ENCODE measurements at regions not wholly inside any gene's neighbourhood (a gene's known extent, or its start where the extent isn't known, plus 50 kb on each side); places are given as distances from the start of the nearest gene placed in this dataset.

DNA sequence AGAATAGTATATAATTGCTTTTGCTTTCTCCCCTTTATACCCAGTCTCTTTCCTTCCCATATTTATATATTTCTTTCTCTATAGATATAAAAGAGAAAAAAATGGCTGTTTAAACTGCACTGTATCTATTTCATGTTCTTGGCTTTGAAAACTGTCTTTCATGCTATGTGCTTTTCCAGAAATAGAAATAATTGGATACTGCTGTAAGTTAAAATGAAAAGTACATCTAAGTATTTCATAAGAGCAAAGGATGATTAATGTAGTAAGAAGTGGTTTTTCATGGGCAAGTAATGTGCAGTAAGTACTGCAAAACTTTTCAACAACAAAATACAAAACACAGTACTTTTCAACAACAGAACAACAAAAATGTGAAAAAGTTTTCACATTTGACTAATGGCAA, 237.9 kb downstream of the SNCA start:
- DNase-seq (ENCODE audit: low read depth): no peak

DNA sequence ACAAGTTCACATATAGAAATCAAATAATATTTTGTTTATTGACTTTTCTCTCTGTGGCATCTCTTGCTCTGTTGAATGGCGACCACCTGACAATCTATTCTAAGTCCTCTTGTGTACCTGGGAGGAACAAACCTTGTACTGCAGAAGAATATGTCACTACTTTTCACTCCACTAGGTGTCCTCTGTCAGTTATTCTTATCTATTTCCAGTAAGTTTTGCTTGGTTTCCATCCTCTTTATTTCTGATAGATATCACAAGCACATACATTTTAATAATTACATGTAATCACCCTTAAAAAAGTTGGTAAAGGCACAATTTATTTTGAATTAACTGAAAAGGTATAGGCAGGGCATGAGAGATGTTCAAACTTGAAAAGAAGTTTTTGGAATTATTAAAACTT, 238.4 kb downstream of the SNCA start:
- no peak for DNase-seq (ENCODE audit: low read depth)

DNA sequence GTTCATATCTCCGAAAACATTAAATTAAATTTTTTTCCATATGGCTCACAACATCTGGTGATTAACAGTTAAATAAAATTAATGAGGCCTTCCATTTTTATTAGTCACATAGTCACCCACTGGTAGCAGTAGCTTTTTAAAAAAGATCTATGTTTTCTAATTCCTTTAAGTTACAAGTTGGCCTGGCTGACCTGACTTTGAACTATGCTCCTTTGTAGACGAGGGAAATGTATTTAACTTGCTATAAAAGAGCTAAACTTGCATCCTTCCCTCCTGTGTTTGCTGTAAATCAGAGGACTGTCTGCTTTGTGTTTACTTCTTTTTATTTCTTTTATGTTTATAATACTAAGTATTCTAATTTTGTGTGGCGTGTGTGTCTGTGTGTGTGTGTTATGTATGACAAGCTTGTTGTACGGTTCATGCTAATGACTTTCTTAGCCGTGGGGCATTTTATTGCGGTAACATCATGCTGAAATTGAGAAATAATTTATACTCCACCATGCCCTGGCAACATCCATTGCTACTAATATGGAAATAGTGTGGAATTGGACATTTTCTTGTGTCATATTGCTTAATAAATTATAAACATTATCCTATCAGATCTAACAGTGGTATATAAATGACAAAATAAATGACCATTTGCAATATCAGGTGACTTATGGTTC, 241.7 kb downstream of the SNCA start:
- DNase-seq (ENCODE audit: low read depth): no peak

DNA sequence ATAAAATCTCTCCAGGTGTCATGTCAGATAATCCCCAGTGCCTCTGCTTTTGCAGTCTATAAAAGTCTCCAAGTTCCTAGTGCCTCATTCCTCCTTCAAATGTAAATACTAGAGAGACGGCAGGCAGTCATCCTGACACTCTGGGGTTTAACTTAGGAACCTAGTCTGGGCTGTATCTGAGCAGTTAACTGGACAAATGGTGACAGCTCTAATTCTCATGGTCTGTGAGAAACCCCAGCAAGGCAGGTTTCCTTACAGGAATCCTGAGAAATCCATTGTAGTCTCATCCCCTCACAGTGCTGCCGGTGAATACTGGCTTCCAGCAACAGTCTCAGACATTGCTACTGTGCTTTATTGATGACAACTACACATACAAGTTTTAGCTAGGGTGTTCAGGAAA, 246.8 kb downstream of the SNCA start:
- DNase-seq (ENCODE audit: low read depth): no peak

DNA sequence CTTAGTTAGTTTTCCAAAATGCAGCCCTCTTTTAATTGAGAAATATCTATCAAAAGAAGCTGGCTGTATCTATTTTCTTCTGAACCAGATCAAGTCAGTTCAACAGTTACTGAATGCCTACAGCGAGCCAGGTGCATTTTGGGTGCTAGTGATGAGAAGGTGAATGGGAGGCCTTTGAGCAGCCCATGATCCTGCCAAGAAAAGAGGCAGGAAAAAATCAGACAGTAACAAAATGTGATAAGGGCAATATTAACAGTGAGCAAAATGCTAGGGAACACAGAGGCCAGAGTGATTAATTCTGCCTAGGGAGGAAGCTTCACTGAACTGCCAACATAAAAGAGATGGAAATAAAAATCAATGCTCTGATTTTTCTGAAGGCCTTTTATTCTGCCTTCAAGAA, 248.5 kb downstream of the SNCA start:
- DNase-seq (ENCODE audit: low read depth): no peak

DNA sequence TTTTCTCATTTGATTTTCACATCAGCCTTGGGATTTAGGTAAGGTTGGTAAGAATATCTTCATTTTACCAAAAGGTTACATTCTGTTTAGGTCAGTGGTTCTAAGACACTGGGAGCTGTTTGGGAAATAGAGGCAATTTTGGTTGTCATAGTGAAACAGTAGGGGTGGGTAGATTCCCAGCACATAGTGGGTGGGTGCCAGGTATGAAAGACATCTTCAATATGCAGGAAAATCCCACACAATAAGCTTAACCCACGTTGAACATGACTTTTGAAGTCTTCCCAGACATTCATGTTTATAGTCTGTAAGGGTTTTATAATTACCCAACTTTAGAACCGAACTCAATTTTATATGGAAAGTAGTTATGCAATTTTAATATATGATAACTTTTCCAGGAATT, 249.6 kb downstream of the SNCA start:
- no peak for DNase-seq (ENCODE audit: low read depth)

DNA sequence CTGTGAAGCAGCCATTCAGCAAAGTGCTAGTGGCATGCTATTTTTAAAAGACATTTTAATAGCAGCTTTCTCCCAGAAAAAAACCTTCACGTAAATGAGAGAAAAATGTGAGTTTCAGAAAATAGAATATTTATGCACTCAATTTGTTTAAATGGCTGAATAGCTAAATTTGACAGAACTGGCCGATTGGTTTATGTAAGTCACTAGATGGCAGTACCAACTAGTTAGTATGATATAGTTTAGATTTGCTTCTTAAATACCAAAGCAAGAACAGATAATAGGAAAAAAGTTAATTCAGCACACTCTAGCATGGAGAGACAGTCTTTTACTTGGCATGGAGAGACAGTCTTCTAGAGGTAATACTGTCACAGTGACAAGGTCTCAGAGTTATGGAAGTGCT, 250.1 kb downstream of the SNCA start:
- no peak for DNase-seq (ENCODE audit: low read depth)

DNA sequence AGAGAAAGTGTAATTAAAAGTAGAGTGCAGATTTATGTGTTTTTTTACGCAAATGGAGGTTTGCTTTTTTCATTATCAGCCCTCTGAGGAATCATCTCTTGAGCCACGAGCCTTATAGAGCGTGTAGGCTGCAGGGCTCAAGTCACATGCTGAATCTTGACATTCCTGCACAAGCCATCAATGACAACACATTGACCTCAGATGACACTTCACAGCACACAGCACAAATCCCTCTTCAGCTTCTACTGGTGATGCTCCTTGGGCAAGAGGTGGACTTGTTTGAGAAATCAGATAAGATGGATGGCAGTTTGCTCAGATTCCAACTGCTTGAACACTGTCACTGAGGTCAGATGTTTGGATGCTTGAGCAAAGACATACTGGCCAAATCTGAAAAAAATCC, 250.6 kb downstream of the SNCA start:
- DNase-seq (ENCODE audit: low read depth): no peak

DNA sequence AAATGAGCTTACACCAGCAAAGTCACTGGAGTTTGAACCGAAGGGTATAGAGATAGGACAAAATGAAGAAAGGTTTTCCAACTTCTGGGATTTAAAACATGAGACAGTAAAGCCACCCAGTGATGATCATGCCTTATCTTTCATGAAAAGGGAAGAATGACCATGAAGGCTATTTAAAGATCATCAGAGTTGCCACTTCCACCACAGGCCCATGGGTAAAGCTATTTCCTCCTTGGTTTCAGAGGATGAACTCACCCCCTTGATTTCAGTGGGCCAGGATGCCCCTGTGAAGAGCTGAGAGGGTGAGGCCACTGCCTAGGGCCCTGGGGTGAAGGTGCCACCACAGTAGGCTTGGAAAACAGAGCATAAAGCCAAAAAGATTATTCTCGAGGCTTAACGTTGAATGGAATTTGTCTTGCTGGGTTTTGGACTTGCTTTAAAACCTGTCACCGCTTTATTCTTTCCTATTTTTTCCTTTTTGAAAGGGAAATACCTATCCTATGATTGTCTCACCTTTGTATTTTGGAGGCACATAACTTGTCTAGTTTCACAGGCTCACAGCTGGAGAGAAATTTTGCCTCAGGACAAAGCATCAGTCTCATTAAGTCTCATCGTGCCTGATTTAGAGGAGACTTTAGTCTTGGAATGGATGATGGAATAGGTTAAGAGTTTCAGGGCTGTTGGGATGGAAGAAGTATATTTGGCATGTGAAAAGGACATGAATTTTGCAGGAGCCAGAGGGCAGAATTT, 254.0 kb downstream of the SNCA start:
- DNase-seq (ENCODE audit: low read depth): no peak

DNA sequence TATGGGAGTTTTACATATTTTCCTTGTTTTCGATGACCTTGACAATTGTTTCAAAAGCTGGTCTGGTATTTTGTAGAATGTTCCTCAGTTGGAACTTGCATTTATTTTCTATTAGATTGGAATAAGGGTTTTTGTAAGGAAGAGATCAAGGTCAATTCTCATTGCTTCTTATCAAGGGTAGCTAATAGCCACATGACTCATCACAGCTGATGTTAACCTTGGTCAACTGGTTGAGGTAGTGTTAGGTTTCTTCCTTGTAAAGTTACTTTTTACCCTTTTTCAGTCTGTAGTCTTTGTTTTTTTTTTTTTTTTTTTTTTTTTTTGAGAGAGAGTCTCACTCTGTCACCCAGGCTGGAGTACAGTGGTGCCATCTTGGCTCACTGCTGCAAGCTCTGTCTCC, 257.2 kb downstream of the SNCA start:
- DNase-seq (ENCODE audit: low read depth): no peak

DNA sequence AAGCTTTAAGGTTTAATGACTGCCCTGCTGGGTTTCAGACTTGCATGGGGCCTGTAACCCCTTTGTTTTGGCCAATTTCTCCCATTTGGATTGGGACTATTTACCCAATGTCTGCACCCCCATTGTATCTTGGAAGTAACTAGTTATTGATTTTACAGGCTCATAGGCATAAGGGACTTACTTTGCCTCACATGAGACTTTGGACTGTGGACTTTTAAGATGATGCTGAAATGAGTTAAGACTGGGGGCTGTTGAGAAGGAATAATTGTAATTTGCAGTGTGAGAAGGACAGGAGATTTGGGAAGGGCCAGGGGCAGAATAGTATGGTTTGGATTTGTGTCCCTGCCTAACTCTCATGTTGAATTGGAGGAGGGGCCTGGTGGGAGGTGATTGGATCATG, 260.7 kb downstream of the SNCA start:
- DNase-seq (ENCODE audit: low read depth): no peak

DNA sequence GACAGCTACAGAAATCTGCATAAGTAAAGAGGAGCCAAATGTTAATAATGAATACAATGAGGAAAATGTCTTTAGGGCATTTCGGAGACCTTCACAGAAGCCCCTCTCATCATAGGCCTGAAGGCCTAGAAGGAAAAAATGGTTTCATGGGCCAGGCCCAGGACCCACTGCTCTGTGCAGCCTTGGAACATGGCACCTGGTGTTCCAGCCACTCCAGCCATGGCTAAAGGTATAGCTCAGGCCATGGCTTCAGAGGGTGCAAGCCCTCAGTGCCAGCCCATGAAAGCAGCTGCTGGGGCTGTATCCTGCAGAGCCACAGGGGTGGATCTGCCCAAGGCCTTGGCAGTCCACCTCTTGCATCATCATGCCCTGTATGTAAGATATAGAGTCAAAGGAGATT, 261.1 kb downstream of the SNCA start:
- no peak for DNase-seq (ENCODE audit: low read depth)

DNA sequence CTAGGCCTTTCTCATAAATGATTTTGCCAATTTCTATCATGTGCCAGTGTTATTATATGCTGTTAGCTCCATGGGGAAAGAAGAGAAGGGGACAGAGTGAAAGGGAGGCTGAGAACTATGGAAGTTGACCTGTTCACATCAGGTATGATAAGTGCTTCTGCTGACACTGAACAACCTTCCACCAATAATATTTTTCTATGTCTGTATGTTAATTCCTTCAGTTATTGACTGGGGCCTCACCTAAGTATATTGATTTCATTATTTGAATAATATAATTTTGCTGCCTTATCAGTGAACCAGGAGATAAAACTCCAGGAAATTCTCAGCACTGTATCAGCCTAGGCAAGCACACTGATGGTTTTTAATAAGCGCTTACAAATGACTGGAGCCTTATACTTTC, 262.8 kb downstream of the SNCA start:
- DNase-seq (ENCODE audit: low read depth): no peak

DNA sequence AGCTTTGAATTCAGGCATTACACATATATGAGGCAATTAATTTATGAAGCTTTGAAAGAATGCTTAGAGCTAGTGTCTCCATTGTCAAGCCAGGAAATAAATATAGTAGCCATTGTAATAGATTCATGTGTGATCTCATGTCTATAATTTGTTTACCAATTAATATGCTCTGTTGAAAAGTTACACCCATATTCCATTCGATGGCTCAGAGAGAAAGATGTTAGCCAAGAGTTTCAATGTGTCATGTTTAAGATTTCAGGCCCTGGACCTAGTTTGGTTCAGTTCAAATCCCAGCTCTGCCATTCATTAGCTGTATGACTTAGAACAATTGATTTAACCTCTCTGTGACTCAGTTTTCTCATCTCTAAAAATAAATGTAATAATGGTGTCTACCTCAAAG, 263.3 kb downstream of the SNCA start:
- no peak for DNase-seq (ENCODE audit: low read depth)

DNA sequence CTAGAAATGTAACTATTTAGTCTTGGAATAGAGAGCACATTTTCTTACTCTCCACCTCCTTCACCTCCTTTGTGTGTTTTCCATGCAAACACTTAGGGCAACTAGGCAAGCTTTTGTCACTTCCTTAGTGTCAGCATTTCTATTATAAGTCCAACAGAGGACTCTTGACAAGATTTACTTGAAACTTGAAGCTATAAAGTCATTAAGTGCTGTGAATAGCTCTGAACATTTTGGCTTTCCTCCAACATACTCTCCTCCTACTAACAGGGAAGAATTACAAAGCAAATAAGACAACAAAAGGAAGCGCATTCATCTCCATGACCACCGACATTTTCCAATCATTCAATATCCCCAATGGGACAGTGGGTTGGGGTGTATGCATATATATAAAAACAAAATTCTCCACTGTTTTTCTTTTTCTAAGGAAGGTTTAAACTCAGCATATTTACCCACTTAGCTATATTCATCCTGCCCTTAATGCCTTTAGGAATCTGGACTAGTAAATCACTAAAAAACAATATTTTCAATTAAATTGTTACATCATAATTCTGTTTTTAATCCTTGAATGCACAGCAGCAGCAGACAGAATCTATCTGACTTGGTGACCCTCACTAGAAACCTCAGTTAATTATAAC, 264.6 kb downstream of the SNCA start:
- no peak for DNase-seq (ENCODE audit: low read depth)

DNA sequence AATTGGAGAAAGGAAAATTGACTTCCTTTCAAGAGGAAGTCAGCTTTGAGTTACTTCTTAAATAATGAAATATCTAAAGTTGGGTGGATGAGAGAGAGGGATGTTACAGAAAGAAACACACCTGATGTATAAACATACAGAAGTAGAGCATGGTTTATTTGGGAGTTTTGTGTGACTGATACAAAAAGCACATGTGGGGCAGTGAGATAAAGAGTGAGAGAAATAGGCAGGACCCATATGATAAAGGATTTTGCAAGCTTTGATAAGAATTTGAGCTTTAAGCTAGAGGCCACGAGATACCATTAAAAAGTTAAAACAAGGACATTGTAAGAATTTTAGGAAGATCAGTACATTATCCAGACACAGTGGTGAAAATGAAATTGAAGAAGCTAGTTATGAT, 263.3 kb upstream of the GPRIN3 start:
- DNase-seq (ENCODE audit: low read depth): no peak

DNA sequence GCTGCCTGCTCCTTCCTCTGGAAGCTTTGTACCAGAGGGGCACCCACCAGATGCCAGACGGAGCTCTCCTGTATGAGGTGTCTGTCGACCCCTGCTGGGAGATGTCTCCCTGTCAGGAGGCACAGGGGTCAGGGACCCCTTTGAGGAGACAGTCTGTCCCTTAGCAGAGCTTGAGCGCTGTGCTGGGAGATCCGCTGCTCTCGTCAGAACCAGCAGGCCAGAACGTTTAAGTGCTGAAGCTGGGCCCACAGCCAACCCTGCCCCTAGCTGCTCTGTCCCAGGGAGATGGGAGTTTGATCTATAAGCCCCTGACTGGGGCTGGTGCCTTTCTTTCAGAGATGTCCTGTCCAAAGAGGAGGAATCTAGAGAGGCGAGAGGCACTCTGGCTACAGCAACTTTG, 260.3 kb upstream of the GPRIN3 start:
- DNase-seq (ENCODE audit: low read depth): no peak

DNA sequence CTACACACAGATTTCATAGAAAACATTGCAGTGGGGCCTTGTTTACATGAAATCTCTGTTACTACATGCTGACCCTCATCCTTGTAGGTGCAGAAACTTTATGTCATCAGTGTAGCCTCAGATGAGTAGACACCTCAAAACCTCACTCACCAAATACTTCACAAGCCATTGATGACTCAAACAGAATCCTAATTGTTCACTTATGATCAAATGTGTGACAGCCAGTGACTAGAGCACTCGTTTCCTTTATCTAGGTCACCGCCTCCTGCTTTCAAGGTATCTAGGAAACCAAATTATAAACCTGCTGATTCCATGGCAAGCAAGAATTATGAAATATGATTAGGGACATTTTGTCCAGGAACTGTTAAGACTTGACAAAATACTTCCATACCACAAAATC, 255.8 kb upstream of the GPRIN3 start:
- no peak for DNase-seq (ENCODE audit: low read depth)

DNA sequence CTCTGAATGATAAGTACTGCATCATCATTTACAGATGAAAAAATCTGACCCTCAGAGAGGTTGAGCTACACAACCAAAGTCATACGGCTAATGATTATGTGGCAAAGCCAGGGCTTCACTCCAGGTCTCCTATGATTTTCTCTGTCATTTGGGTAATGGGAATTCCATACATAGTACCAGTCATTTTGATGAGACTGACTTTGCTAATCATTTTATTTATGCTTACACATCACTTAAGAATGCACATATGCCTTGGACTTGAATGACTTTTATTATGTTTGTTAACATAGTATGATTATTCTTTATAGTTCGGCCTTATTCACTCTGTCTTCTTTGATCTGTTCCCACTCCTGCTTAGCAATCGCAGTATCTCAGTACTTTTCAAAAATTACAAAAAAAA, 255.1 kb upstream of the GPRIN3 start:
- no peak for DNase-seq (ENCODE audit: low read depth)

DNA sequence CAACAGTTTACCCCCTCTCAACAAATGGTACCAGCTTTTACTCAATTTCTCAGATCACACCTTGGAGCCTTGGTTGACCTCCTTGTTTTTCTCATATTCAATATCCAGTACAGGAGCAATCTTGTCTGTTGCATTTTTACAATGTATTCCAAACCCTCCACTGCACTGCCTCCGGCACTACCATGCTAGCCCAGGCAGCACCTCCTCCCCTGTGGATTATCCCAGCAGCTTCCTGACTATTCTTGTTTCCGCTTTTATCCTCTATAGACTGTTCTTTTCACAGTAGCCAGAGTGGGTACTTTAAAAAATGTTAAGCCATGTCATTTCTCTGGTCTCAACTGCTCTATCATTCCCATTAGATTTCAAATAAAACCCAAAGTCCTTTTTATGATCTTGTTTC, 253.4 kb upstream of the GPRIN3 start:
- no peak for DNase-seq (ENCODE audit: low read depth)

DNA sequence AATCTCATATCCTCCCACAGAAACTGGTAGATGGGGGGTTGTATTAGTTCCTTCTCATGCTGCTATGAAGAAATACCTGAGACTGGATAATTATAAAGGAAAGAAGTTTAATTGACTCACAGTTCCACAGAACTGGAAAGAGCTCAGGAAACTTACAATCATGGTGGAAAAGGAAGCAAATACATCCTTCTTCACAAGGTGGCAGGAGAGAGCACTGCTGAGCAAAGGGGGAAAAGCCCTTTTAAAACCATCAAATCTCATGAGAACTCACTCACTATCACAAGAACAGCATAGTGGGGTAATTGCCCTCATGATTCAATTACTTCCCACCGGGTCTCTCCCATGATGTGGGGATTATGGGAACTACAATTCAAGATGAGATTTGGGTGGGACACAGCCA, 250.5 kb upstream of the GPRIN3 start:
- DNase-seq (ENCODE audit: low read depth): no peak

DNA sequence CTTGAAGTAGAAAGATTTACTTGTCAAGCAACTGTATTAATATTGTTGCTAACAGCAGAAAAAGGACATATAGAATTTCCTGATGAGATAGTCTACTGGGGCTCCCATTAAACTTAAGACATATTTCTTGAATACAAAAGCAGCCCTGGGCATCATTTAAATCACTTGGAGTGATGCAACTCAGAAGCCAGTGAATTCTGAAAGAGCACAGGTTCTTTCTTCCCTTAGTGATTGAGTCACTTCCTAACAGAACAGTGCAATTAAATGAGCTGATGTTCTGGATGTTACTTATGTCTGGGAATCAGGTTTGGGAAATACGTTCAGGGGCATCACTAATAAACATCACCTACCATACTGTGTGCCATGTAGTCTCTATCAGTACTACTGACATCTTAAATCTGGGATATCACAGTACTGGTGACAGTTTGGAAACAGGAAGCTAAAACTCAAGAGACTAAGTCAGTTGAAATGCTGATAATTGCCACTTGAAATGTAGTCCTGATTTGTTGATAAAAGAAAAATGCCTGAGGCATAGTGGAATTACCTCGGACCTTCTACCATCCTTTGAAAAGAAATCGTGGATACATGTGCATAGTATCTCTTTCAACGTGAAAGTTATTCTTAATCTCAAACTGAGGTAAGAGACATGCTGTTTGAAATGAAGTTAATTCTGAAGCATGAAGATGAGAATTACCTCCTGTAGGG, 249.2 kb upstream of the GPRIN3 start:
- no peak for DNase-seq (ENCODE audit: low read depth)

DNA sequence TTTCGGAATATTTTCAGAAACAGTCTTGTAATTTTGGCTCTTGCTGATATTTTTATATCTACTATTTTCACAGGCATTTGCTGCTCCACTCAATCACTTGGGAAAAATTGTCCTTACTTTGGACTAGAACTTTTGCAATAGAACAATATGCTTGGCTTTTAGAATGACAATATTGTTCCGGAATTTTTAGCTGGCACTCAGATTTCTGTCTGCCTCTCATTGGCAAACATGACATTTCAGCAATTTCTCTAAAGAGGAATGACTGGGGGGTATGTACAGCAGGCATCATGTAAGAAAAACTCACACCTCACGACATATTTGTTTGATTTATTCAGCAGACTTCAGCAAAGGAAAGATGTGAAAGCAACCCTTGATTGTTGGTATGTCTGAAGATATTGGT, 243.6 kb upstream of the GPRIN3 start:
- no peak for DNase-seq (ENCODE audit: low read depth)
